ENCODE measurements at regions not wholly inside any gene's neighbourhood (a gene's known extent, or its start where the extent isn't known, plus 50 kb on each side); places are given as distances from the start of the nearest gene placed in this dataset.

DNA sequence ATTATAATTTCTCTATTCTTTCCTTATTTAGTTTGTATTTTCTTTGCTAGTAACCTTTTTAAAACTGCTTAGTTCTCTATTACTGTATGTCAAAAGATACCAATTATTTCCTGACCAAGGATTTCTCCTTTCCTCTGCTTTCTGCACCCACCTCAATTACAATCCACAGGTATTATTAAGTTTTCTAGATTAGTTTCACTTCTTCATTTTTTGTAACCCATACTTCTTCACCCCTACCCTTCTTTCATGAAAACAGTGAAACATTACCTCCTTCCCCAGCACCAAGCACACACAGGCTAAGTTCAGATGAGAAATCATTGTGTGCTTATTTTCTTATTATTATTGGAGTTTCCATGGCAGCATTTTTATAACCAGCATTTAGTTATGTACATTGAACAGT, 318.5 kb upstream of the MDGA2 start:
- ChIA-PET POLR2A (ENCODE audit: partially characterized antibody) (no interaction called here), CTCF (ENCODE audit: partially characterized antibody) (no interaction called here)
- no peaks in the 10 kb centered on the region for H3K9me3 ChIP-seq (ENCODE audit: control insufficient read depth in 1 of 2, low read length in 2 of 2)
- H3K4me1 ChIP-seq (ENCODE audit: insufficient read depth, low read length): no peaks in the 10 kb centered on the region
- no peak overlapping the region for H3K4me3 ChIP-seq (ENCODE audit: low read length in 2 of 2)
- Mint-ChIP-seq H3K36me3 (no peaks in the 10 kb centered on the region), H3K27ac (no peak overlapping the region), H3K4me3 (no peak overlapping the region), H3K4me1 (no peaks in the 10 kb centered on the region), H3K27me3 (no peaks in the 10 kb centered on the region), H3K9me3 (peaks cover 0 to 18% (median 9%) of the 10 kb centered on the region in 8 donors)
- H3K27ac ChIP-seq (ENCODE audit: low read depth, low read length): no peak overlapping the region
- intact Hi-C loops (cut with micrococcal nuclease): no loop called here
- no peak for DNase-seq
- no peaks in the 10 kb centered on the region for H3K27me3 ChIP-seq (ENCODE audit: insufficient read depth, low read length)
- no peaks in the 10 kb centered on the region for H3K36me3 ChIP-seq (ENCODE audit: insufficient read depth, low read length)

DNA sequence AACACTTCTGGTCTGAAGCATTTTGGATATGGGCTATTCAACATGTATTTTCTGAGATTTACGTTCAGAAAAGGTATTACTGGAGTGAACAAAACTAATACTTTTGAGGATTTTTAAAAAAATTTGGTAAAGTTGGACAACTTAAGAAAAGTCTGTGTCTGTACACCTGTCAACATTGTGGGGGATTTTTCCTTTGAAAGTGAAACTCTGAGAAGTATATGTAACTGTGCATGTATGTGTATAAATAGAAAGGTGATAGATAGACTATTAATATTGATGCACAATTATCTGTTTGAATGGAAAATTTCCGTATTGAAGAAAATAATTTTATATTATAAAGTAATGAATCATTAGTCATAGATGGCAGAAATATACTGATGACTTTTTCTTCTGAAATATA, 312.8 kb upstream of the MDGA2 start:
- Histone ChIP-seq H3K36me3 (ENCODE audit: insufficient read depth, low read length) (no peaks in the 10 kb centered on the region), H3K9me3 (ENCODE audit: control insufficient read depth in 1 of 2, low read length in 2 of 2) (peaks cover 0 to 6% of the 10 kb centered on the region in 2 donors), H3K27ac (ENCODE audit: low read depth, low read length) (no peak overlapping the region), H3K4me1 (ENCODE audit: insufficient read depth, low read length) (no peaks in the 10 kb centered on the region), H3K4me3 (ENCODE audit: low read length in 2 of 2) (no peak overlapping the region), H3K27me3 (ENCODE audit: insufficient read depth, low read length) (no peaks in the 10 kb centered on the region)
- Mint-ChIP-seq H3K4me1 (no peaks in the 10 kb centered on the region), H3K27me3 (no peaks in the 10 kb centered on the region), H3K9me3 (peaks cover 0 to 11% (median 3%) of the 10 kb centered on the region in 8 donors), H3K4me3 (no peak overlapping the region), H3K27ac (no peak overlapping the region), H3K36me3 (no peaks in the 10 kb centered on the region)
- POLR2A ChIA-PET (ENCODE audit: partially characterized antibody): no interaction called here
- CTCF ChIA-PET (ENCODE audit: partially characterized antibody): no interaction called here
- intact Hi-C loops (cut with micrococcal nuclease): no loop called here
- no peak for DNase-seq

DNA sequence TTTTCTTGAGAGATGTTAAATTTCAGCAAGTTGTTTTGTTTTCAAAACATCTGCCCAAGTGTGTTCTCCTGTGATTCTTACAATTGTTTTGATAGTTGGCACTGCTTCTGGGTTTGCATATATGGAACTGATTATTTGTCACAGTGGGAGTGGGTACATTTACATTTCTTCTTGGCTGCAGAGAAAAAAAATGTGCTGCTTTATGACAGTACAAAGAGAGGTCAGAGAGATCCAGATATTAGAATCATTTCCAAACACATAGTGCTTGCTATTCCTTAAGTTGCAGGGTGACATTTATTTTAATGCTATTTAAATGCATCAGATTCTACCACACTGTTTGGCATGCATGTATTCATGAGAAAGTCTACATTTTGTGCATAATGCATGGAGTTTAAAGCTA, 303.5 kb upstream of the MDGA2 start:
- Histone ChIP-seq H3K4me1 (ENCODE audit: insufficient read depth, low read length) (no peaks in the 10 kb centered on the region), H3K27ac (ENCODE audit: low read depth, low read length) (no peak overlapping the region), H3K27me3 (ENCODE audit: insufficient read depth, low read length) (no peaks in the 10 kb centered on the region), H3K36me3 (ENCODE audit: insufficient read depth, low read length) (no peaks in the 10 kb centered on the region), H3K9me3 (ENCODE audit: control insufficient read depth in 1 of 2, low read length in 2 of 2) (no peaks in the 10 kb centered on the region), H3K4me3 (ENCODE audit: low read length in 2 of 2) (no peak overlapping the region)
- no peaks in the 10 kb centered on the region for H3K27me3 Mint-ChIP-seq
- CTCF ChIA-PET (ENCODE audit: partially characterized antibody): no interaction called here
- no peaks in the 10 kb centered on the region for H3K36me3 Mint-ChIP-seq
- H3K27ac Mint-ChIP-seq: no peak overlapping the region
- POLR2A ChIA-PET (ENCODE audit: partially characterized antibody): no interaction called here
- DNase-seq: no peak
- H3K9me3 Mint-ChIP-seq: peaks cover 0 to 14% (median 3%) of the 10 kb centered on the region in 8 donors
- H3K4me1 Mint-ChIP-seq: no peaks in the 10 kb centered on the region
- no peak overlapping the region for H3K4me3 Mint-ChIP-seq
- intact Hi-C loops (cut with micrococcal nuclease): no loop called here

DNA sequence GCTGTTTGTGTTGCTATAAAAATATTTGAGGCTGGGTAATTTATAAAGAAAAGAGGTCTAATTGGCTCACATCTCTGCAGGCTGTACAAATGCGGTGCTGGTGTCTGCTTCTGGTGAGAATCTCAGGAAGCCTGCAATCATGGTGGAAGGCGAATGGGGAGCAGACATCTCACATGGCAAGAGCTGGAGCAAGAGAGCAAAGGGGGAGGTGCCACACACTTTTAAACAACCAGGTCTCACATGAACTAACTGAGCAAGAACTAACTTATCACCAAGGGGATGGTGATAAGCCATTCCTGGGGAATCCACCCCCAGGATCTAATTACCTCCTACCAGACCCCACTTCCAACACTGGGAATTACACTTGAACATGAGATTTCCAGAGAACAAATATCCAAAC, 300.7 kb upstream of the MDGA2 start:
- intact Hi-C loops (cut with micrococcal nuclease): no loop called here
- POLR2A ChIA-PET (ENCODE audit: partially characterized antibody): no interaction called here
- no peak overlapping the region for H3K27ac Mint-ChIP-seq
- no peaks in the 10 kb centered on the region for H3K4me1 Mint-ChIP-seq
- no peaks in the 10 kb centered on the region for H3K36me3 Mint-ChIP-seq
- CTCF ChIA-PET (ENCODE audit: partially characterized antibody): no interaction called here
- Histone ChIP-seq H3K27me3 (ENCODE audit: insufficient read depth, low read length) (no peaks in the 10 kb centered on the region), H3K36me3 (ENCODE audit: insufficient read depth, low read length) (no peaks in the 10 kb centered on the region), H3K27ac (ENCODE audit: low read depth, low read length) (no peak overlapping the region), H3K4me1 (ENCODE audit: insufficient read depth, low read length) (no peaks in the 10 kb centered on the region), H3K4me3 (ENCODE audit: low read length in 2 of 2) (no peak overlapping the region), H3K9me3 (ENCODE audit: control insufficient read depth in 1 of 2, low read length in 2 of 2) (no peaks in the 10 kb centered on the region)
- H3K4me3 Mint-ChIP-seq: no peak overlapping the region
- peaks cover 2 to 21% (median 10%) of the 10 kb centered on the region in 8 donors for H3K9me3 Mint-ChIP-seq
- DNase-seq: no peak
- H3K27me3 Mint-ChIP-seq: no peaks in the 10 kb centered on the region

- H3K27me3 ChIP-seq (ENCODE audit: insufficient read depth, low read length): no peaks in the 10 kb centered on the region
- no peak overlapping the region for H3K4me3 Mint-ChIP-seq
- no peak for DNase-seq
- peaks cover 0 to 13% (median 5%) of the 10 kb centered on the region in 8 donors for H3K9me3 Mint-ChIP-seq
- H3K9me3 ChIP-seq (ENCODE audit: control insufficient read depth in 1 of 2, low read length in 2 of 2): no peaks in the 10 kb centered on the region
- intact Hi-C loops (cut with micrococcal nuclease): no loop called here
- no peak overlapping the region for H3K27ac ChIP-seq (ENCODE audit: low read depth, low read length)
- H3K36me3 Mint-ChIP-seq: no peaks in the 10 kb centered on the region
- no peak overlapping the region for H3K27ac Mint-ChIP-seq
- no peaks in the 10 kb centered on the region for H3K27me3 Mint-ChIP-seq
- no peak overlapping the region for H3K4me3 ChIP-seq (ENCODE audit: low read length in 2 of 2)
- H3K4me1 Mint-ChIP-seq: no peaks in the 10 kb centered on the region
- CTCF ChIA-PET (ENCODE audit: partially characterized antibody): no interaction called here
- no peaks in the 10 kb centered on the region for H3K4me1 ChIP-seq (ENCODE audit: insufficient read depth, low read length)
- H3K36me3 ChIP-seq (ENCODE audit: insufficient read depth, low read length): no peaks in the 10 kb centered on the region
- POLR2A ChIA-PET (ENCODE audit: partially characterized antibody): no interaction called here
These were observed 290.8 kb upstream of the MDGA2 start for GRCh38 chr14:47966076-47966810.

DNA sequence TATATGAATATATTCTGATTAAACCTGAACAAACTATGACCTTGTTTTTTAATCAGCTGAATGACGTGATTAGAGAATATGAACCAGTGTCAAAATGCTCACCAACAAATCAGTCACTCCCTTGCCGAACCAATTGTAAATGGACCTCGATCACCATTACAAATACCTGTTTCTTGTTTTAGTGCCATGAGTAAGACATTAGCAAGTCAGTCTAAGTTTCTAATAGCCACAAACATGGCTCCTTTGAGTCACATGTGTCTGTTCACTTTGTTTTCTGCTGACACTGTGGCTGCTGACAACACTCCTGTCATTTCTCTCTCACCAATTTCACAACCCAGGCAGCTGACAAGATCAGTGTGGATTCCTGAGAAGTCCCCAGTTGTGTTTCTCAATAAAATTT, 286.2 kb upstream of the MDGA2 start:
- H3K4me1 ChIP-seq (ENCODE audit: insufficient read depth, low read length): no peaks in the 10 kb centered on the region
- H3K36me3 Mint-ChIP-seq: no peaks in the 10 kb centered on the region
- H3K4me1 Mint-ChIP-seq: no peaks in the 10 kb centered on the region
- H3K9me3 Mint-ChIP-seq: peaks cover 0 to 9% (median 1%) of the 10 kb centered on the region in 8 donors
- H3K36me3 ChIP-seq (ENCODE audit: insufficient read depth, low read length): no peaks in the 10 kb centered on the region
- H3K27ac Mint-ChIP-seq: no peak overlapping the region
- ChIA-PET POLR2A (ENCODE audit: partially characterized antibody) (no interaction called here), CTCF (ENCODE audit: partially characterized antibody) (no interaction called here)
- no peak overlapping the region for H3K4me3 ChIP-seq (ENCODE audit: low read length in 2 of 2)
- H3K4me3 Mint-ChIP-seq: no peak overlapping the region
- no peaks in the 10 kb centered on the region for H3K9me3 ChIP-seq (ENCODE audit: control insufficient read depth in 1 of 2, low read length in 2 of 2)
- H3K27ac ChIP-seq (ENCODE audit: low read depth, low read length): no peak overlapping the region
- no peaks in the 10 kb centered on the region for H3K27me3 ChIP-seq (ENCODE audit: insufficient read depth, low read length)
- no peak for DNase-seq
- no peaks in the 10 kb centered on the region for H3K27me3 Mint-ChIP-seq
- intact Hi-C loops (cut with micrococcal nuclease): no loop called here

GRCh38 chr14:47959740-47960139, 284.3 kb upstream of the MDGA2 start:
- H3K27me3 Mint-ChIP-seq: no peaks in the 10 kb centered on the region
- peaks cover 0 to 8% (median 1%) of the 10 kb centered on the region in 8 donors for H3K9me3 Mint-ChIP-seq
- no peak overlapping the region for H3K27ac ChIP-seq (ENCODE audit: low read depth, low read length)
- intact Hi-C loops (cut with micrococcal nuclease): no loop called here
- H3K9me3 ChIP-seq (ENCODE audit: control insufficient read depth in 1 of 2, low read length in 2 of 2): no peaks in the 10 kb centered on the region
- no peak overlapping the region for H3K4me3 Mint-ChIP-seq
- no peak overlapping the region for H3K4me3 ChIP-seq (ENCODE audit: low read length in 2 of 2)
- no peaks in the 10 kb centered on the region for H3K36me3 ChIP-seq (ENCODE audit: insufficient read depth, low read length)
- no peaks in the 10 kb centered on the region for H3K27me3 ChIP-seq (ENCODE audit: insufficient read depth, low read length)
- no peaks in the 10 kb centered on the region for H3K4me1 Mint-ChIP-seq
- no peak overlapping the region for H3K27ac Mint-ChIP-seq
- DNase-seq: no peak
- CTCF ChIA-PET (ENCODE audit: partially characterized antibody): no interaction called here
- POLR2A ChIA-PET (ENCODE audit: partially characterized antibody): no interaction called here
- no peaks in the 10 kb centered on the region for H3K36me3 Mint-ChIP-seq
- no peaks in the 10 kb centered on the region for H3K4me1 ChIP-seq (ENCODE audit: insufficient read depth, low read length)

DNA sequence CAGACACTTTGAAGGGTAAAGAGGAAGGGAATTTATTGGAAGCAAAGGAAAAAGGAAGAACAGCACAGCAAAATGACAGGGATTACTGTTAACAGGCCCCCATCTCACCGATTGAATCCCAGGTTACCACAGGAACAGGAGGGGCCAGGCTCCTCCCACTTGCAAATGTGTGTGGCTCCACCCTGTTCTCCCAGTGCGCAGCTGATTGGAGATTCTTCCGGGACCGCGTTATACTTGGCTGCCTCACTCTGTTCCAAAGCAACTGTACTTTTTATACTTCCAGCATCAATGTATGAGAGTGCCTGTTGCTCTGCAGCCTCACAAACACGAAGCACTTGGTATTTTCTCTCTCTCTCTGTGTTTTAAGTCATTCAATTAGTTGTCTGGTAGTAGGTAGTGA, 273.6 kb upstream of the MDGA2 start:
- Histone ChIP-seq H3K27ac (ENCODE audit: low read depth, low read length) (no peak overlapping the region), H3K27me3 (ENCODE audit: insufficient read depth, low read length) (no peaks in the 10 kb centered on the region), H3K36me3 (ENCODE audit: insufficient read depth, low read length) (no peaks in the 10 kb centered on the region), H3K9me3 (ENCODE audit: control insufficient read depth in 1 of 2, low read length in 2 of 2) (no peaks in the 10 kb centered on the region), H3K4me3 (ENCODE audit: low read length in 2 of 2) (no peak overlapping the region), H3K4me1 (ENCODE audit: insufficient read depth, low read length) (no peaks in the 10 kb centered on the region)
- Mint-ChIP-seq H3K27me3 (no peaks in the 10 kb centered on the region), H3K4me3 (no peak overlapping the region), H3K36me3 (no peaks in the 10 kb centered on the region), H3K4me1 (no peaks in the 10 kb centered on the region), H3K27ac (no peak overlapping the region), H3K9me3 (peaks cover 0 to 18% (median 3%) of the 10 kb centered on the region in 8 donors)
- intact Hi-C loops (cut with micrococcal nuclease): no loop called here
- DNase-seq: no peak
- ChIA-PET POLR2A (ENCODE audit: partially characterized antibody) (no interaction called here), CTCF (ENCODE audit: partially characterized antibody) (no interaction called here)

Data from CD4-positive, alpha-beta memory T cell (primary cell).